HepG2 (cell line): ENCODE measurements at regions not wholly inside any gene's neighbourhood (a gene's known extent, or its start where the extent isn't known, plus 50 kb on each side); places are given as distances from the start of the nearest gene placed in this dataset.
A peak's percentile ranks its signal among the peaks of the same experiment; 100 is the strongest.

ENCODE experiments used
- DR1 ChIP-seq: sonication (generic); formaldehyde crosslinking; IDR thresholded peaks from 2 replicates; pipeline ENCODE4 v1.8.0; 2021; ENCODE audit warnings: mild to moderate bottlenecking, missing genetic modification reagents, inconsistent platforms
- MEIS1 ChIP-seq: sonication (generic); formaldehyde crosslinking; IDR thresholded peaks from 2 replicates; pipeline ENCODE4 v1.9.0; 2021; ENCODE audit warnings: mild to moderate bottlenecking, missing genetic modification reagents, moderate library complexity, borderline replicate concordance
- NFYB ChIP-seq: sonication (generic); formaldehyde crosslinking; IDR thresholded peaks from 2 replicates; pipeline ENCODE4 v1.4.0; 2020; ENCODE audit warnings: missing genetic modification reagents
- SIN3B ChIP-seq: fragments of 150-350 bp; IDR thresholded peaks from 2 replicates; pipeline ENCODE4 v1.6.1; 2014; ENCODE audit warnings: low read length
- ZBTB10 ChIP-seq: sonication (generic); formaldehyde crosslinking; IDR thresholded peaks from 2 replicates; pipeline ENCODE4 v1.4.0; 2020; ENCODE audit warnings: missing genetic modification reagents, borderline replicate concordance
- ZBTB42 ChIP-seq: sonication (generic); formaldehyde crosslinking; IDR thresholded peaks from 2 replicates; pipeline ENCODE4 v1.5.0; 2020; ENCODE audit warnings: mild to moderate bottlenecking, missing genetic modification reagents
- ZKSCAN8 ChIP-seq: IDR thresholded peaks from 2 replicates; pipeline ENCODE4 v1.6.1; 2016; ENCODE audit warnings: borderline replicate concordance, missing genetic modification reagents, missing compliant biosample characterization
- ZNF142 ChIP-seq: sonication (generic); formaldehyde crosslinking; IDR thresholded peaks from 2 replicates; pipeline ENCODE4 v1.4.0; 2020; ENCODE audit warnings: missing genetic modification reagents
- ZNF318 ChIP-seq: sonication (generic); formaldehyde crosslinking; IDR thresholded peaks from 2 replicates; pipeline ENCODE4 v1.4.0; 2020; ENCODE audit warnings: mild to moderate bottlenecking, missing genetic modification reagents
- ZNF451 ChIP-seq: sonication (generic); formaldehyde crosslinking; IDR thresholded peaks from 2 replicates; pipeline ENCODE4 v1.5.0; 2020; ENCODE audit warnings: mild to moderate bottlenecking, missing genetic modification reagents
- ZNF558 ChIP-seq: sonication (generic); formaldehyde crosslinking; IDR thresholded peaks from 2 replicates; pipeline ENCODE4 v1.9.0; 2022; ENCODE audit warnings: mild to moderate bottlenecking, missing genetic modification reagents, borderline replicate concordance
- ZNF564 ChIP-seq: sonication (generic); formaldehyde crosslinking; IDR thresholded peaks from 2 replicates; pipeline ENCODE4 v1.8.1; 2023; ENCODE audit warnings: mild to moderate bottlenecking, missing genetic modification reagents

- TF ChIP-seq ZNF318 (CRISPR knock-in tag) (no peak), ZBTB42 (no peak), ZNF564 (CRISPR knock-in tag) (no peak; the same call in 1 of the 2 replicates), SIN3B (no peak), NFYB (no peak), DR1 (CRISPR knock-in tag) (no peak; the same call in 1 of the 2 replicates), ZNF558 (peak; percentile 61; the same call in 1 of the 2 replicates), ZKSCAN8 (CRISPR knock-in tag) (peak; percentile 87; the same call in 1 of the 2 replicates), ZBTB10 (CRISPR knock-in tag) (no peak), ZNF142 (CRISPR knock-in tag) (no peak), ZNF451 (CRISPR knock-in tag) (no peak), MEIS1 (CRISPR knock-in tag) (no peak)
Measured at GRCh38 chr2:179344280-179344964, 79.8 kb upstream of the SESTD1 start (continued).
